GM19351 (cell line): ENCODE measurements at regions not wholly inside any gene's neighbourhood (a gene's known extent, or its start where the extent isn't known, plus 50 kb on each side); places are given as distances from the start of the nearest gene placed in this dataset.

Source experiments
- ATAC-seq: cut with Tn5 transposase; IDR thresholded peaks from one replicate; pipeline ENCODE4 v1.9.1; 2021; ENCODE audit warnings: mild to moderate bottlenecking, moderate library complexity; ENCODE audit not compliant: unreplicated experiment

GRCh38 chr17:27973258-27974044 is 69.0 kb upstream of the NLK start:
- no peak for ATAC-seq

- no peak for ATAC-seq
Observed at GRCh38 chr17:27974045-27974436, 68.4 kb upstream of the NLK start.

GRCh38 chr17:27974531-27975145 is 67.8 kb upstream of the NLK start:
- ATAC-seq, result no peak

GRCh38 chr17:27975146-27976011 is 67.1 kb upstream of the NLK start:
- ATAC-seq, result no peak

GRCh38 chr17:27976331-27976730 is 66.1 kb upstream of the NLK start:
- no peak for ATAC-seq

- no peak for ATAC-seq
Observed at GRCh38 chr17:27977751-27978688, 64.5 kb upstream of the NLK start.

- no peak for ATAC-seq
Observed at GRCh38 chr17:27978689-27979175, 63.7 kb upstream of the NLK start.

GRCh38 chr17:27980043-27980442 is 62.4 kb upstream of the NLK start:
- no peak for ATAC-seq

GRCh38 chr17:27981978-27982377 is 60.5 kb upstream of the NLK start:
- no peak for ATAC-seq

GRCh38 chr17:27982688-27983087 is 59.8 kb upstream of the NLK start:
- no peak for ATAC-seq

- no peak for ATAC-seq
Observed at GRCh38 chr17:27983853-27984252, 58.6 kb upstream of the NLK start.

GRCh38 chr17:27984404-27984803 is 58.1 kb upstream of the NLK start:
- no peak for ATAC-seq

GRCh38 chr17:27984816-27985215 is 57.7 kb upstream of the NLK start:
- no peak for ATAC-seq

GRCh38 chr17:27985306-27985705 is 57.2 kb upstream of the NLK start:
- no peak for ATAC-seq

GRCh38 chr17:27985736-27986399 is 56.6 kb upstream of the NLK start:
- peak; percentile 69 for ATAC-seq

GRCh38 chr17:27986805-27987684 is 55.4 kb upstream of the NLK start:
- ATAC-seq, result no peak

GRCh38 chr17:27989046-27989445 is 53.4 kb upstream of the NLK start:
- no peak for ATAC-seq

- no peak for ATAC-seq
Observed at GRCh38 chr17:27990100-27990499, 52.4 kb upstream of the NLK start.

GRCh38 chr17:27990979-27991378 is 51.5 kb upstream of the NLK start:
- ATAC-seq, result no peak
